PC-3 (cell line): ENCODE measurements at regions not wholly inside any gene's neighbourhood (a gene's known extent, or its start where the extent isn't known, plus 50 kb on each side); places are given as distances from the start of the nearest gene placed in this dataset.

Experiments used
- ATAC-seq: fragments of 200-7000 bp; cut with Tn5 transposase; 2 replicates; pipeline ENCODE4 v1.9.1; 2020; ENCODE audit warnings: mild to moderate bottlenecking, moderate library complexity
- BruUV-seq: library from RNA; stranded (reverse); fragments of 400-500 nt; replicated peaks from 2 replicates; lab custom pipeline; 2021; lab: Mats Ljungman, UMichigan
- CTCF ChIA-PET: fragments of 300-600 bp; sonication (Branson Sonifier 250); formaldehyde crosslinking; loops from one replicate; lab custom pipeline; 2022; ENCODE audit warnings: antibody characterized with exemption; lab: Charles Lee
- POLR2A ChIA-PET: fragments of 300-600 bp; sonication (Branson Sonifier 250); formaldehyde crosslinking; loops from one replicate; lab custom pipeline; 2022; ENCODE audit warnings: antibody characterized with exemption; ENCODE audit not compliant: unreplicated experiment; lab: Charles Lee
- DNase-seq: peaks from one replicate; pipeline ENCODE4 v3.0.0-alpha.2; 2015
- H2AFZ ChIP-seq: fragments of 300-600 bp; sonication (generic); 2 replicates; pipeline ENCODE4 v1.6.0; 2016; ENCODE audit warnings: antibody characterized with exemption, low read length
- H3F3A ChIP-seq: fragments of 300-600 bp; sonication (generic); one replicate; pipeline ENCODE4 v1.6.0; 2017; ENCODE audit warnings: antibody characterized with exemption, low read length, control low read depth, mild to moderate bottlenecking; ENCODE audit not compliant: unreplicated experiment
- H3K27ac ChIP-seq: fragments of 300-600 bp; sonication (generic); 2 replicates; pipeline ENCODE4 v1.5.1; 2016; ENCODE audit warnings: mild to moderate bottlenecking, low read length
- H3K27me3 ChIP-seq: fragments of 300-600 bp; sonication (generic); 2 replicates; pipeline ENCODE4 v1.6.1; 2016; ENCODE audit warnings: low read length, mixed read lengths
- H3K36me3 ChIP-seq: fragments of 300-600 bp; sonication (generic); 2 replicates; pipeline ENCODE4 v1.6.1; 2016; ENCODE audit warnings: low read depth, mixed run types, low read length, mixed read lengths
- H3K4me1 ChIP-seq: fragments of 300-600 bp; sonication (generic); 2 replicates; pipeline ENCODE4 v1.5.1; 2016; ENCODE audit warnings: low read length; ENCODE audit not compliant: insufficient read depth
- H3K4me2 ChIP-seq: fragments of 300-600 bp; sonication (generic); 2 replicates; pipeline ENCODE4 v1.6.0; 2016; ENCODE audit warnings: low read length
- H3K4me3 ChIP-seq: fragments of 300-600 bp; sonication (generic); 2 replicates; pipeline ENCODE4 v1.5.1; 2016; ENCODE audit warnings: mild to moderate bottlenecking, low read length, mixed read lengths
- H3K79me2 ChIP-seq: fragments of 300-600 bp; sonication (generic); 2 replicates; pipeline ENCODE4 v1.6.1; 2017; ENCODE audit warnings: low read length, mixed read lengths
- H3K9ac ChIP-seq: fragments of 300-600 bp; sonication (generic); 2 replicates; pipeline ENCODE4 v1.6.0; 2016; ENCODE audit warnings: mild to moderate bottlenecking, low read length
- H3K9me2 ChIP-seq: fragments of 300-600 bp; sonication (generic); replicated peaks from 2 replicates; pipeline ENCODE4 v1.6.1; 2016; ENCODE audit warnings: mixed run types, low read length, mixed read lengths
- H3K9me3 ChIP-seq: fragments of 300-600 bp; sonication (generic); 2 replicates; pipeline ENCODE4 v1.6.1; 2016; ENCODE audit warnings: low read length, mixed read lengths
- H4K20me1 ChIP-seq: fragments of 300-600 bp; sonication (generic); 2 replicates; pipeline ENCODE4 v1.6.1; 2016; ENCODE audit warnings: low read length, mixed read lengths
- CTCF ChIP-seq: fragments of 300-600 bp; sonication (generic); conservative IDR thresholded peaks from 2 replicates; pipeline ENCODE4 v1.5.1; 2017; ENCODE audit warnings: antibody characterized with exemption, low read depth, mild to moderate bottlenecking, low read length
- EZH2 ChIP-seq: fragments of 300-600 bp; sonication (generic); IDR thresholded peaks from one replicate; pipeline ENCODE4 v1.6.1; 2017; ENCODE audit warnings: antibody characterized with exemption, mild to moderate bottlenecking, low read length; ENCODE audit not compliant: unreplicated experiment
- EZH2phosphoT487 ChIP-seq: fragments of 300-600 bp; sonication (generic); IDR thresholded peaks from 2 replicates; pipeline ENCODE4 v1.6.1; 2018; ENCODE audit warnings: mild to moderate bottlenecking, antibody characterized with exemption, low read length, borderline replicate concordance
- intact Hi-C: fragments of 100-400 bp; cut with micrococcal nuclease; formaldehyde crosslinking; loops from 2 replicates; pipeline ENCODE4 v1.9.0; 2023

- no peaks in the 10 kb centered on the region for H3F3A ChIP-seq
- H3K4me3 ChIP-seq = no peak overlapping the region
- H2AFZ ChIP-seq = no peak overlapping the region
- H4K20me1 ChIP-seq = no peaks in the 10 kb centered on the region
- no peak overlapping the region for H3K27ac ChIP-seq
- H3K36me3 ChIP-seq = no peaks in the 10 kb centered on the region
- intact Hi-C loops = no loop called here
- no peak for DNase-seq
- peaks cover 73% of the 10 kb centered on the region for H3K27me3 ChIP-seq
- CTCF ChIA-PET = no interaction called here
- H3K9me3 ChIP-seq = no peaks in the 10 kb centered on the region
- BruUV-seq = no TSS peak
- no peak for ATAC-seq
- POLR2A ChIA-PET = no interaction called here
- no peak overlapping the region for H3K4me2 ChIP-seq
- TF ChIP-seq CTCF (no peak), EZH2 (no peak), EZH2phosphoT487 (no peak)
- no peaks in the 10 kb centered on the region for H3K4me1 ChIP-seq
- H3K79me2 ChIP-seq = no peaks in the 10 kb centered on the region
- H3K9me2 ChIP-seq = no peaks in the 10 kb centered on the region
- no peak overlapping the region for H3K9ac ChIP-seq
Observed at GRCh38 chr11:119796363-119797060, 67.5 kb upstream of the NECTIN1 start.

- Histone ChIP-seq H3K4me2 (no peak overlapping the region), H3K4me1 (no peaks in the 10 kb centered on the region), H3K27ac (no peak overlapping the region), H3K36me3 (no peaks in the 10 kb centered on the region), H3F3A (no peaks in the 10 kb centered on the region), H3K9me2 (no peaks in the 10 kb centered on the region), H3K9me3 (no peaks in the 10 kb centered on the region), H4K20me1 (no peaks in the 10 kb centered on the region), H3K27me3 (peaks cover 67% of the 10 kb centered on the region), H2AFZ (no peak overlapping the region), H3K79me2 (no peaks in the 10 kb centered on the region), H3K4me3 (no peak overlapping the region), H3K9ac (no peak overlapping the region)
- intact Hi-C loops = no loop called here
- ChIA-PET POLR2A (no interaction called here), CTCF (no interaction called here)
- ATAC-seq (no peak), DNase-seq (no peak)
- TF ChIP-seq EZH2phosphoT487 = no peak
- TF ChIP-seq EZH2 = no peak
- TF ChIP-seq CTCF = no peak
- BruUV-seq = no TSS peak
Observed at GRCh38 chr11:119795690-119796089, 66.7 kb upstream of the NECTIN1 start.

GRCh38 chr11:119795231-119795630 lies 66.2 kb upstream of the NECTIN1 start:
- Histone ChIP-seq H3F3A (no peaks in the 10 kb centered on the region), H2AFZ (no peak overlapping the region), H3K9me2 (no peaks in the 10 kb centered on the region), H3K9ac (no peak overlapping the region), H3K9me3 (no peaks in the 10 kb centered on the region), H3K27ac (no peak overlapping the region), H4K20me1 (no peaks in the 10 kb centered on the region), H3K79me2 (no peaks in the 10 kb centered on the region), H3K4me2 (no peak overlapping the region), H3K4me1 (no peaks in the 10 kb centered on the region), H3K4me3 (no peak overlapping the region), H3K27me3 (peaks cover 67% of the 10 kb centered on the region), H3K36me3 (no peaks in the 10 kb centered on the region)
- ChIA-PET POLR2A (no interaction called here), CTCF (no interaction called here)
- TF ChIP-seq CTCF (no peak), EZH2phosphoT487 (no peak), EZH2 (no peak)
- DNase-seq (peak; percentile 12), ATAC-seq (peak; percentile 33; the same call in 1 of the 2 replicates)
- intact Hi-C loops = no loop called here
- BruUV-seq = no TSS peak
